Type B pancreatic cell (in vitro differentiated cells): ENCODE measurements at regions not wholly inside any gene's neighbourhood (a gene's known extent, or its start where the extent isn't known, plus 50 kb on each side); places are given as distances from the start of the nearest gene placed in this dataset.
"Not testable (repeated sequence)": the region's sequence is repeated elsewhere in the genome, so short reads cannot be mapped to it uniquely, and the experiment has no call there.

Source experiments
- DNase-seq: peaks from one replicate; pipeline ENCODE4 v3.0.0; 2021; ENCODE audit warnings: mixed read lengths; ENCODE audit not compliant: unreplicated experiment; ENCODE audit errors: extremely low spot score
- H3K27ac Mint-ChIP-seq: 2 replicates; pipeline ENCODE4 v1.8.0; 2021; ENCODE audit warnings: mild to moderate bottlenecking, mixed read lengths
- H3K27me3 Mint-ChIP-seq: 2 replicates; pipeline ENCODE4 v1.8.0; 2021; ENCODE audit warnings: mixed read lengths
- H3K36me3 Mint-ChIP-seq: 2 replicates; pipeline ENCODE4 v1.8.0; 2021; ENCODE audit warnings: mixed read lengths
- H3K4me1 Mint-ChIP-seq: one replicate; pipeline ENCODE4 v1.8.0; 2021; ENCODE audit warnings: mixed read lengths; ENCODE audit not compliant: unreplicated experiment
- H3K4me3 Mint-ChIP-seq: 2 replicates; pipeline ENCODE4 v1.8.0; 2021; ENCODE audit warnings: mild to moderate bottlenecking, mixed read lengths
- H3K9me3 Mint-ChIP-seq: 2 replicates; pipeline ENCODE4 v1.8.0; 2021; ENCODE audit warnings: mixed read lengths
- CTCF ChIP-seq: fragments of 200-600 bp; sonication (generic); conservative IDR thresholded peaks from 2 replicates; pipeline ENCODE4 v1.5.0; 2021; ENCODE audit warnings: antibody characterized with exemption, mild to moderate bottlenecking

- no peak for DNase-seq
- H3K9me3 Mint-ChIP-seq, result peaks cover 4% of the 10 kb centered on the region
- no peaks in the 10 kb centered on the region for H3K27me3 Mint-ChIP-seq
- H3K27ac Mint-ChIP-seq, result no peak overlapping the region
- no peaks in the 10 kb centered on the region for H3K4me1 Mint-ChIP-seq
- no peak overlapping the region for H3K4me3 Mint-ChIP-seq
- TF ChIP-seq CTCF, result no peak
- H3K36me3 Mint-ChIP-seq, result no peaks in the 10 kb centered on the region
Measured at GRCh38 chr4:127364397-127364796, 268.4 kb upstream of the INTU start.

- no peaks in the 10 kb centered on the region for H3K4me1 Mint-ChIP-seq
- DNase-seq, result no peak
- no peak for TF ChIP-seq CTCF
- no peak overlapping the region for H3K4me3 Mint-ChIP-seq
- no peaks in the 10 kb centered on the region for H3K27me3 Mint-ChIP-seq
- no peaks in the 10 kb centered on the region for H3K36me3 Mint-ChIP-seq
- H3K9me3 Mint-ChIP-seq, result peaks cover 4% of the 10 kb centered on the region
- H3K27ac Mint-ChIP-seq, result no peak overlapping the region
Measured at GRCh38 chr4:127364911-127365310, 267.8 kb upstream of the INTU start.

GRCh38 chr4:127370604-127371003, 262.2 kb upstream of the INTU start:
- no peak overlapping the region for H3K4me3 Mint-ChIP-seq
- no peak for DNase-seq

GRCh38 chr4:127379499-127379898, 253.3 kb upstream of the INTU start:
- Mint-ChIP-seq H3K4me1 (no peaks in the 10 kb centered on the region), H3K27me3 (no peaks in the 10 kb centered on the region), H3K4me3 (no peak overlapping the region), H3K36me3 (no peaks in the 10 kb centered on the region), H3K27ac (no peak overlapping the region), H3K9me3 (no peaks in the 10 kb centered on the region)
- TF ChIP-seq CTCF, result no peak
- DNase-seq, result no peak

More at GRCh38 chr4:127370604-127371003, 262.2 kb upstream of the INTU start:
- H3K9me3 Mint-ChIP-seq, result no peaks in the 10 kb centered on the region
- H3K4me1 Mint-ChIP-seq, result no peaks in the 10 kb centered on the region
- H3K27me3 Mint-ChIP-seq, result no peaks in the 10 kb centered on the region
- no peak for TF ChIP-seq CTCF
- no peaks in the 10 kb centered on the region for H3K36me3 Mint-ChIP-seq
- H3K27ac Mint-ChIP-seq, result no peak overlapping the region

GRCh38 chr4:127379948-127380347, 252.8 kb upstream of the INTU start:
- not testable (repeated sequence) for H3K27ac Mint-ChIP-seq, H3K27me3 Mint-ChIP-seq, H3K9me3 Mint-ChIP-seq, DNase-seq, H3K4me1 Mint-ChIP-seq, H3K36me3 Mint-ChIP-seq, H3K4me3 Mint-ChIP-seq

GRCh38 chr4:127383666-127384065, 249.1 kb upstream of the INTU start:
- Mint-ChIP-seq H3K27ac (no peak overlapping the region), H3K36me3 (no peaks in the 10 kb centered on the region), H3K4me1 (no peaks in the 10 kb centered on the region), H3K4me3 (no peak overlapping the region), H3K9me3 (no peaks in the 10 kb centered on the region), H3K27me3 (no peaks in the 10 kb centered on the region)
- no peak for DNase-seq
- TF ChIP-seq CTCF, result no peak
